ENCODE measurements at regions not wholly inside any gene's neighbourhood (a gene's known extent, or its start where the extent isn't known, plus 50 kb on each side); places are given as distances from the start of the nearest gene placed in this dataset.

DNA sequence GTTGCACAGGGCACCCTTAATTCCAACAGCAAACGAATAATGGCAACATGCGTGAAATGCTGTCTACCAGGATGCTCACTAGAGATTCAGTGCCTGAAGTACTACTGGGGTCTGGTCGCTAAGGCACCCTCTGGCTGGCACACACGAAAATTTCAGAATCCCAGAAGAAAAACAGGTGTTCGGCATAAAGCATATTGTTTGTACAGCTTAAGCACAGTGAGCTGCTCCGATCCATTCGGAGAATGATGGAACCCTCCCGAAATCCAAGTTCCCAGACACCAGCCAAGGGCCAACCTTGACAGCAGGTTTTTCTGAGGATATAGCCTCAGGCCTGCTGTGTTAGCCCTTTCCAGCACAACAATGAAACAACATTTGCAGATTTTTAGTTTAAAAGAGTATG is 61.4 kb upstream of the ALDH1B1 start:
- Mint-ChIP-seq H3K27ac (no peak overlapping the region), H3K4me1 (no peaks in the 10 kb centered on the region), H3K27me3 (ENCODE audit: low read depth in 3 of 3) (peaks cover 5 to 7% (median 7%) of the 10 kb centered on the region in 3 donors), H3K36me3 (no peaks in the 10 kb centered on the region), H3K4me3 (no peak overlapping the region), H3K9me3 (peaks cover 0 to 6% (median 2%) of the 10 kb centered on the region in 7 donors)
- Histone ChIP-seq H3K79me2 (ENCODE audit: insufficient read depth, low read length) (no peaks in the 10 kb centered on the region), H2AFZ (ENCODE audit: insufficient read depth, low read depth, low read length, poor library complexity, severe bottlenecking) (no peak overlapping the region), H3K4me3 (replicated peaks in 1 of 3; ENCODE audit: low read depth in 2 of 3, low read length in 3 of 3) (no peak overlapping the region), H3K4me2 (replicated peaks; ENCODE audit: extremely low read depth, low read length, poor library complexity, severe bottlenecking) (no peak overlapping the region), H3K9ac (ENCODE audit: insufficient read depth, low read length, poor library complexity, severe bottlenecking) (no peak overlapping the region), H3K27me3 (ENCODE audit: control insufficient read depth in 2 of 2, insufficient read depth in 2 of 2, low read length in 2 of 2) (no peaks in the 10 kb centered on the region), H4K20me1 (ENCODE audit: insufficient read depth, low read length) (no peaks in the 10 kb centered on the region), H3K4me1 (ENCODE audit: control insufficient read depth in 1 of 2, insufficient read depth in 2 of 2, low read length in 2 of 2) (no peaks in the 10 kb centered on the region), H3K9me3 (replicated peaks in 1 of 2; ENCODE audit: control insufficient read depth in 1 of 2, insufficient read depth in 1 of 2, low read length in 2 of 2) (no peaks in the 10 kb centered on the region), H3K27ac (ENCODE audit: low read depth in 1 of 2, low read length in 2 of 2) (no peak overlapping the region), H3K36me3 (replicated peaks in 1 of 2; ENCODE audit: control insufficient read depth in 1 of 2, insufficient read depth in 2 of 2, low read length in 2 of 2) (no peaks in the 10 kb centered on the region)
- 96% methylated on average over 8 of the region's 8 CpGs for WGBS (ENCODE audit: insufficient coverage)
- no peak for DNase-seq
- intact Hi-C loops (cut with micrococcal nuclease) = no loop called here
- TF ChIP-seq, protein P1, sequence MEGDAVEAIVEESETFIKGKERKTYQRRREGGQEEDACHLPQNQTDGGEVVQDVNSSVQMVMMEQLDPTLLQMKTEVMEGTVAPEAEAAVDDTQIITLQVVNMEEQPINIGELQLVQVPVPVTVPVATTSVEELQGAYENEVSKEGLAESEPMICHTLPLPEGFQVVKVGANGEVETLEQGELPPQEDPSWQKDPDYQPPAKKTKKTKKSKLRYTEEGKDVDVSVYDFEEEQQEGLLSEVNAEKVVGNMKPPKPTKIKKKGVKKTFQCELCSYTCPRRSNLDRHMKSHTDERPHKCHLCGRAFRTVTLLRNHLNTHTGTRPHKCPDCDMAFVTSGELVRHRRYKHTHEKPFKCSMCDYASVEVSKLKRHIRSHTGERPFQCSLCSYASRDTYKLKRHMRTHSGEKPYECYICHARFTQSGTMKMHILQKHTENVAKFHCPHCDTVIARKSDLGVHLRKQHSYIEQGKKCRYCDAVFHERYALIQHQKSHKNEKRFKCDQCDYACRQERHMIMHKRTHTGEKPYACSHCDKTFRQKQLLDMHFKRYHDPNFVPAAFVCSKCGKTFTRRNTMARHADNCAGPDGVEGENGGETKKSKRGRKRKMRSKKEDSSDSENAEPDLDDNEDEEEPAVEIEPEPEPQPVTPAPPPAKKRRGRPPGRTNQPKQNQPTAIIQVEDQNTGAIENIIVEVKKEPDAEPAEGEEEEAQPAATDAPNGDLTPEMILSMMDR (IDR thresholded peaks at IDR 0.05) = no peak

- Histone ChIP-seq H3K9ac (ENCODE audit: insufficient read depth, low read length, poor library complexity, severe bottlenecking) (no peak overlapping the region), H3K4me2 (replicated peaks; ENCODE audit: extremely low read depth, low read length, poor library complexity, severe bottlenecking) (no peak overlapping the region), H2AFZ (ENCODE audit: insufficient read depth, low read depth, low read length, poor library complexity, severe bottlenecking) (no peak overlapping the region), H3K4me1 (ENCODE audit: control insufficient read depth in 1 of 2, insufficient read depth in 2 of 2, low read length in 2 of 2) (no peaks in the 10 kb centered on the region), H3K9me3 (replicated peaks in 1 of 2; ENCODE audit: control insufficient read depth in 1 of 2, insufficient read depth in 1 of 2, low read length in 2 of 2) (no peaks in the 10 kb centered on the region), H3K4me3 (replicated peaks in 1 of 3; ENCODE audit: low read depth in 2 of 3, low read length in 3 of 3) (no peak overlapping the region), H3K27ac (ENCODE audit: low read depth in 1 of 2, low read length in 2 of 2) (no peak overlapping the region), H3K79me2 (ENCODE audit: insufficient read depth, low read length) (no peaks in the 10 kb centered on the region), H3K36me3 (replicated peaks in 1 of 2; ENCODE audit: control insufficient read depth in 1 of 2, insufficient read depth in 2 of 2, low read length in 2 of 2) (no peaks in the 10 kb centered on the region), H4K20me1 (ENCODE audit: insufficient read depth, low read length) (no peaks in the 10 kb centered on the region), H3K27me3 (ENCODE audit: control insufficient read depth in 2 of 2, insufficient read depth in 2 of 2, low read length in 2 of 2) (no peaks in the 10 kb centered on the region)
- intact Hi-C loops (cut with micrococcal nuclease) = no loop called here
- Mint-ChIP-seq H3K36me3 (no peaks in the 10 kb centered on the region), H3K27ac (no peak overlapping the region), H3K4me1 (no peaks in the 10 kb centered on the region), H3K9me3 (peaks cover 0 to 6% (median 2%) of the 10 kb centered on the region in 7 donors), H3K27me3 (ENCODE audit: low read depth in 3 of 3) (peaks cover 3 to 7% (median 5%) of the 10 kb centered on the region in 3 donors), H3K4me3 (no peak overlapping the region)
- WGBS (ENCODE audit: insufficient coverage) = 96% methylated on average over 11 of the region's 11 CpGs
- TF ChIP-seq, protein P1 (IDR thresholded peaks at IDR 0.05) = no peak
- no peak for DNase-seq
Measured at GRCh38 chr9:38329968-38330367, 62.5 kb upstream of the ALDH1B1 start.

Measured in CD14-positive monocyte (primary cell).